ENCODE measurements at regions not wholly inside any gene's neighbourhood (a gene's known extent, or its start where the extent isn't known, plus 50 kb on each side); places are given as distances from the start of the nearest gene placed in this dataset.

GRCh38 chr4:108400309-108400708 is 220.1 kb upstream of the RPL34 start:
- DNase-seq (ENCODE audit: low read depth in 3 of 3): no peak

GRCh38 chr4:108399610-108400265 is 220.6 kb upstream of the RPL34 start:
- no peak for DNase-seq (ENCODE audit: low read depth in 3 of 3)

GRCh38 chr4:108398836-108399235 is 221.5 kb upstream of the RPL34 start:
- DNase-seq (ENCODE audit: low read depth in 3 of 3): no peak

GRCh38 chr4:108398316-108398715 is 222.1 kb upstream of the RPL34 start:
- DNase-seq (ENCODE audit: low read depth in 3 of 3): no peak

- DNase-seq (ENCODE audit: low read depth in 3 of 3): no peak
Measured at GRCh38 chr4:108397850-108398249, 222.5 kb upstream of the RPL34 start.

- no peak for DNase-seq (ENCODE audit: low read depth in 3 of 3)
Measured at GRCh38 chr4:108396900-108397497, 223.4 kb upstream of the RPL34 start.

GRCh38 chr4:108395786-108396185 is 224.6 kb upstream of the RPL34 start:
- no peak for DNase-seq (ENCODE audit: low read depth in 3 of 3)

- no peak for DNase-seq (ENCODE audit: low read depth in 3 of 3)
Measured at GRCh38 chr4:108393890-108394472, 225.2 kb upstream of the LEF1 start.

GRCh38 chr4:108391701-108392455 is 223.1 kb upstream of the LEF1 start:
- no peak for DNase-seq (ENCODE audit: low read depth in 3 of 3)

- no peak for DNase-seq (ENCODE audit: low read depth in 3 of 3)
Measured at GRCh38 chr4:108385076-108385475, 216.3 kb upstream of the LEF1 start.

- DNase-seq (ENCODE audit: low read depth in 3 of 3): no peak
Measured at GRCh38 chr4:108384544-108384943, 215.8 kb upstream of the LEF1 start.

- no peak for DNase-seq (ENCODE audit: low read depth in 3 of 3)
Measured at GRCh38 chr4:108383157-108383556, 214.4 kb upstream of the LEF1 start.

GRCh38 chr4:108382751-108383150 is 214.0 kb upstream of the LEF1 start:
- DNase-seq (ENCODE audit: low read depth in 3 of 3): no peak

GRCh38 chr4:108378164-108378563 is 209.4 kb upstream of the LEF1 start:
- DNase-seq (ENCODE audit: low read depth in 3 of 3): no peak

- no peak for DNase-seq (ENCODE audit: low read depth in 3 of 3)
Measured at GRCh38 chr4:108377021-108377420, 208.3 kb upstream of the LEF1 start.

GRCh38 chr4:108375434-108375833 is 206.7 kb upstream of the LEF1 start:
- DNase-seq (ENCODE audit: low read depth in 3 of 3): no peak

- DNase-seq (ENCODE audit: low read depth in 3 of 3): no peak
Measured at GRCh38 chr4:108372681-108373080, 203.9 kb upstream of the LEF1 start.

GRCh38 chr4:108371282-108371681 is 202.6 kb upstream of the LEF1 start:
- DNase-seq (ENCODE audit: low read depth in 3 of 3): no peak

- peak in 1 of 3 experiments; percentile 19 for DNase-seq (ENCODE audit: low read depth in 3 of 3)
Measured at GRCh38 chr4:108370291-108371141, 201.8 kb upstream of the LEF1 start.

GRCh38 chr4:108369035-108369655 is 200.4 kb upstream of the LEF1 start:
- no peak for DNase-seq (ENCODE audit: low read depth in 3 of 3)

GRCh38 chr4:108367751-108368150 is 199.0 kb upstream of the LEF1 start:
- DNase-seq (ENCODE audit: low read depth in 3 of 3): no peak

All from stimulated activated CD4-positive, alpha-beta T cell treated with anti-CD3 and anti-CD28 coated beads, TNF-alpha, amount 100 ng/mL, for 4 hours (primary cell).